Natural killer cell (primary cell): ENCODE measurements at regions not wholly inside any gene's neighbourhood (a gene's known extent, or its start where the extent isn't known, plus 50 kb on each side); places are given as distances from the start of the nearest gene placed in this dataset.

Source experiments
- ATAC-seq, 3 donors: fragments of 150-1000 bp in 2 of 3; fragments of 200-7000 bp in 1 of 3; cut with Tn5 transposase; 1 replicate in 1 of 3; 2 replicates in 2 of 3; pipeline ENCODE4 v1.10.0; 2021; ENCODE audit warnings: mild to moderate bottlenecking in 2 of 3, moderate library complexity in 2 of 3
- DNase-seq, 2 donors: peaks; one replicate each; pipeline versions ENCODE4 v3.0.0 to v3.0.0-alpha.2; 2013 to 2021; ENCODE audit warnings: mixed read lengths in 1 of 2
- H3K27ac ChIP-seq: one replicate; pipeline ENCODE4 v1.5.1; 2013; ENCODE audit warnings: mild to moderate bottlenecking, low read length
- H3K27me3 ChIP-seq: one replicate; pipeline ENCODE4 v1.6.1; 2013; ENCODE audit warnings: low read length; ENCODE audit not compliant: control insufficient read depth, insufficient read depth
- H3K36me3 ChIP-seq: one replicate; pipeline ENCODE4 v1.6.1; 2013; ENCODE audit warnings: low read length; ENCODE audit not compliant: control insufficient read depth, insufficient read depth
- H3K4me1 ChIP-seq: one replicate; pipeline ENCODE4 v1.6.1; 2013; ENCODE audit warnings: low read length; ENCODE audit not compliant: control insufficient read depth, insufficient read depth
- H3K4me3 ChIP-seq: one replicate; pipeline ENCODE4 v1.5.1; 2013; ENCODE audit warnings: low read length
- H3K9me3 ChIP-seq: one replicate; pipeline ENCODE4 v1.6.1; 2013; ENCODE audit warnings: low read length; ENCODE audit not compliant: control insufficient read depth, insufficient read depth
- H3K27ac Mint-ChIP-seq, 2 donors: one replicate each; pipeline ENCODE4 v1.8.0; 2022; ENCODE audit warnings: mild to moderate bottlenecking in 2 of 2, mixed read lengths in 2 of 2, moderate library complexity in 1 of 2
- H3K27me3 Mint-ChIP-seq, 2 donors: one replicate each; pipeline ENCODE4 v1.8.0; 2022; ENCODE audit warnings: low read depth in 2 of 2, mixed read lengths in 2 of 2
- H3K36me3 Mint-ChIP-seq: one replicate; pipeline ENCODE4 v1.8.0; 2022; ENCODE audit warnings: mixed read lengths
- H3K4me1 Mint-ChIP-seq, 2 donors: one replicate each; pipeline ENCODE4 v1.8.0; 2022; ENCODE audit warnings: mixed read lengths in 2 of 2
- H3K4me3 Mint-ChIP-seq: one replicate; pipeline ENCODE4 v1.8.0; 2022; ENCODE audit warnings: mild to moderate bottlenecking, moderate library complexity, mixed read lengths
- H3K9me3 Mint-ChIP-seq, 2 donors: one replicate each; pipeline ENCODE4 v1.8.0; 2022; ENCODE audit warnings: mixed read lengths in 2 of 2
- WGBS: methylation state at CpG from one replicate; pipeline ENCODE4 v1.1.7; 2013; ENCODE audit warnings: missing lambda C conversion rate; ENCODE audit not compliant: insufficient coverage; 5-methylcytosine and 5-hydroxymethylcytosine counted together
- intact Hi-C: fragments of 100-400 bp; cut with micrococcal nuclease; formaldehyde crosslinking; loops from one replicate; pipeline ENCODE4 v1.14.2; 2022
- TF ChIP-seq, protein P1 (sequence below): fragments of 200-600 bp; IDR thresholded peaks from one replicate; pipeline ENCODE4 v1.8.0; 2022; ENCODE audit warnings: antibody characterized with exemption

DNA sequence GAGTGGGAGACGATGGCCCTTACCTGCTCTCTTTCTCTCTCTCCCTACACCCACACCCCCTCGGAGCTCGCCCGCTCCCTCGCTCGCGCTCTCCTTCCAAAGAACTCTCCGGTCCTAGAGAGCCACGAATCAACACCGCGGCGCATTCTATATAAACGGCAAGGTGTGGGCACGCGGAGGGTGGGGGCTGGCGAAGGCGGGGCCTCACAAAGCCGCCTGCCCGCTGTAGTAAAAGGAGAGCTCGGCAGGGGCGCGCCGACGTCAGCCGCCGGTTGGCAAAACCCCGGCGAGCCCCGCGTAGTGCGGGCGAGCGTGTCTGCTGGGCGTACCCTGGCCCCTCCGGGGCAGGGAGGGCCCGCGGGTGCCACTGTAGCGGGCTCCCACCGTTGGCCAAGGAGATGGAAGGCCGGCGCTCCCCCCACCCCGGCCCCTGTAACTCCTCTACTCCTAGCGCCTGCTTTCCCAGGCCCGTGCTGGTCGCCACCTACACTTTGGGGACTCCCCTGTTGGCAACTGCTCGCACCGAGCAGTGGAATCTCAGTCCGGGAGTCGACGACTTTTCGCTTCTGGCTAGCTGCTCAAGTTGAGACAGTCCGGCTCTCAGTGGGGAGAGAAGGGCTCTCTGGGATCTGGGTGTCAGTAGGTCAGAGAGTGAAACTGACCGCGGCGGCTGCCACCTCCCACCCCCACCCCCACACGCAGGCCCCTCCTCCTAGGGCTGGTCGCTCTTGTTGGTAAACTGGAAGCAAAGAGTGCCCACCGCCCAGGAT is 325.5 kb upstream of the F9 start:
- TF ChIP-seq, protein P1, sequence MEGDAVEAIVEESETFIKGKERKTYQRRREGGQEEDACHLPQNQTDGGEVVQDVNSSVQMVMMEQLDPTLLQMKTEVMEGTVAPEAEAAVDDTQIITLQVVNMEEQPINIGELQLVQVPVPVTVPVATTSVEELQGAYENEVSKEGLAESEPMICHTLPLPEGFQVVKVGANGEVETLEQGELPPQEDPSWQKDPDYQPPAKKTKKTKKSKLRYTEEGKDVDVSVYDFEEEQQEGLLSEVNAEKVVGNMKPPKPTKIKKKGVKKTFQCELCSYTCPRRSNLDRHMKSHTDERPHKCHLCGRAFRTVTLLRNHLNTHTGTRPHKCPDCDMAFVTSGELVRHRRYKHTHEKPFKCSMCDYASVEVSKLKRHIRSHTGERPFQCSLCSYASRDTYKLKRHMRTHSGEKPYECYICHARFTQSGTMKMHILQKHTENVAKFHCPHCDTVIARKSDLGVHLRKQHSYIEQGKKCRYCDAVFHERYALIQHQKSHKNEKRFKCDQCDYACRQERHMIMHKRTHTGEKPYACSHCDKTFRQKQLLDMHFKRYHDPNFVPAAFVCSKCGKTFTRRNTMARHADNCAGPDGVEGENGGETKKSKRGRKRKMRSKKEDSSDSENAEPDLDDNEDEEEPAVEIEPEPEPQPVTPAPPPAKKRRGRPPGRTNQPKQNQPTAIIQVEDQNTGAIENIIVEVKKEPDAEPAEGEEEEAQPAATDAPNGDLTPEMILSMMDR, result no peak
- H3K27me3 Mint-ChIP-seq, result peaks cover 20 to 38% of the 10 kb centered on the region in 2 donors
- H3K27me3 ChIP-seq, result peaks cover 6% of the 10 kb centered on the region
- H3K36me3 ChIP-seq, result no peaks in the 10 kb centered on the region
- no peaks in the 10 kb centered on the region for H3K36me3 Mint-ChIP-seq
- DNase-seq (no peak), ATAC-seq (peak in 2 of 3 donors; percentile 77 to 79)
- peak overlapping the region; percentile 3 for H3K4me3 ChIP-seq
- 1% methylated on average over 52 of the region's 58 CpGs for WGBS
- peaks cover 4 to 16% of the 10 kb centered on the region in 2 donors for H3K4me1 Mint-ChIP-seq
- intact Hi-C loops, result no loop called here
- H3K27ac Mint-ChIP-seq, result peak overlapping the region in 1 of 2 donors; percentile 63
- H3K9me3 Mint-ChIP-seq, result peaks cover 0 to 2% of the 10 kb centered on the region in 2 donors
- H3K9me3 ChIP-seq, result no peaks in the 10 kb centered on the region
- H3K27ac ChIP-seq, result no peak overlapping the region
- H3K4me1 ChIP-seq, result peaks cover 6% of the 10 kb centered on the region
- H3K4me3 Mint-ChIP-seq, result peak overlapping the region; percentile 95

DNA sequence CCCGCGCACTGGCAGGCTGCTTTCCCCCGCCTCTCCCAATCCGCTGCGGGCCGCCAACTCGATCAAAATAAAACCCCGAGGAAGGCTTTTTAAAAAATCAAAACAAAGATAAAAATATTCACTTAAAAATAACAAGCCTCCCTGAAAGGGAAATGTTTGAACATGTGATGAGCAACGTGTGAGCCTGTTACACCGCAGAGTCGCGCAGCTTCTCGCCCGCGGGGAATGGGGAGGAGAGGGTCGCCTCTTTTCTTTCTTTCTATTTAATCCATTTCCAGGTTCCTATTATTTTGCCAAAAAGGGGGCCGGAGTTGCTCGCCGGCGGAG is 326.0 kb upstream of the F9 start:
- Mint-ChIP-seq H3K4me3 (peak overlapping the region; percentile 95), H3K9me3 (peaks cover 0 to 2% of the 10 kb centered on the region in 2 donors), H3K36me3 (no peaks in the 10 kb centered on the region), H3K27me3 (peaks cover 22 to 43% of the 10 kb centered on the region in 2 donors), H3K4me1 (peaks cover 4 to 16% of the 10 kb centered on the region in 2 donors), H3K27ac (peak overlapping the region in 1 of 2 donors; percentile 63)
- ATAC-seq (peak in 2 of 3 donors; percentile 24 to 56), DNase-seq (no peak)
- WGBS, result 0% methylated on average over 7 of the region's 20 CpGs
- intact Hi-C loops, result no loop called here
- Histone ChIP-seq H3K4me3 (peak overlapping the region; percentile 7), H3K9me3 (no peaks in the 10 kb centered on the region), H3K27ac (no peak overlapping the region), H3K27me3 (peaks cover 6% of the 10 kb centered on the region), H3K4me1 (peaks cover 6% of the 10 kb centered on the region), H3K36me3 (no peaks in the 10 kb centered on the region)
- TF ChIP-seq, protein P1, result no peak

DNA sequence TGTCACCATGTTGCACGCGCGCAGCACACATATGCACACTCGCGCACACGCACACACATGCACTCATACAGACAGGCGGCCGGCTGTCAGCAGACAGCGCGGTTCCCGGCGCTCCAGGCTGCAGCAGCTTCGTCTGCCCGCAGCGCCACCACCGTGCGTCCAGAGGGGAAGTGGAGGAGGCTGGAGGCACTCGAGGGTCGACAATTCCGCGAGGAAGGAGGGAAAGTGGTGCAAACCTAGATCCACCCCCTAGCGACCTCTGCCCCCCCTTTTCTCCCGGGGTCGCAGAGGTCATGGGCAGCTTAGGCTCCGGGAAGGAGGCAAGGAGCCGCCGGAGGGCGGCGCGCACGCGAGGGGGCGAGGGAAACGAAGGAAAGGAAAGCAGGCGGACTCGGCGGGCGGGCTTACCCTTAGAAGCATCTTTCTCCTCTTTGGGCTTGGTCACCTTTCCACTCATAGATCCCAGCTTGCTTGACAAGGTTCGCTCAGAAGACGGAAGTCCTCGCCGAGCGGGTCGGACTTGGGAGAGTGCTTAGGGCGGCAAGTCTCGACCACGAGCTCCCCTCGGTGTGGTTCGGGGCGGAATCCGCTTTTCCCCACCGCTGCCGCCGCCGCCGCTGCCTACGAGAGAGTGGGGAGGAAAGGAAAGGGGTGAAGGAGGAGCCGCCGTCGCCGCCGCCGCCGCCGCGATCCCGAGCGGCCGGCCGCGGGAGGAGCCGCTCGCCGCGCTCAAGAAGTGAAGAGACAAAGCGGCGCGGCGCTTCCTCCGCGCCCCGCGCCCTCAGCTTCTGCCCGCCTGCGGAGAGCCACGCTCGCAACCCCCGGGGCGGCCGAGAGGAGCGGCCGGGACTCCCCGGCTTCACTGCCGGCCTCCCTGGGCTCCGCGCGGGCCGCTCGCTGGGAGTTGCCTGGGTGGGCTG is 326.6 kb upstream of the F9 start:
- intact Hi-C loops, result no loop called here
- ATAC-seq (peak in 1 of 3 donors; percentile 52), DNase-seq (peak in 1 of 2 donors; percentile 16)
- H3K36me3 Mint-ChIP-seq, result no peaks in the 10 kb centered on the region
- no peaks in the 10 kb centered on the region for H3K36me3 ChIP-seq
- H3K4me1 ChIP-seq, result peaks cover 6% of the 10 kb centered on the region
- H3K27ac Mint-ChIP-seq, result no peak overlapping the region
- H3K9me3 Mint-ChIP-seq, result peaks cover 0 to 2% of the 10 kb centered on the region in 2 donors
- TF ChIP-seq, protein P1, result no peak
- H3K4me3 Mint-ChIP-seq, result peak overlapping the region; percentile 95
- WGBS, result 2% methylated on average over 89 of the region's 99 CpGs
- peaks cover 24 to 50% of the 10 kb centered on the region in 2 donors for H3K27me3 Mint-ChIP-seq
- peak overlapping the region; percentile 7 for H3K4me3 ChIP-seq
- H3K27ac ChIP-seq, result no peak overlapping the region
- peaks cover 4 to 16% of the 10 kb centered on the region in 2 donors for H3K4me1 Mint-ChIP-seq
- H3K9me3 ChIP-seq, result no peaks in the 10 kb centered on the region
- peaks cover 6% of the 10 kb centered on the region for H3K27me3 ChIP-seq
